Thoracic aorta (tissue), 2 donors: ENCODE measurements at regions not wholly inside any gene's neighbourhood (a gene's known extent, or its start where the extent isn't known, plus 50 kb on each side); places are given as distances from the start of the nearest gene placed in this dataset.
"Not testable (repeated sequence)": the region's sequence is repeated elsewhere in the genome, so short reads cannot be mapped to it uniquely, and the experiment has no call there.

ENCODE experiments used
- ATAC-seq: fragments of 150-250 bp; one replicate; pipeline ENCODE4 v1.8.0; 2017; ENCODE audit warnings: low read depth; ENCODE audit not compliant: insufficient number of reproducible peaks, low FRiP score
- DNase-seq: peaks from one replicate; pipeline ENCODE4 v3.0.0-alpha.2; 2020; ENCODE audit warnings: low spot score
- H3K27ac ChIP-seq, 2 donors: fragments of 200-600 bp; sonication (generic); 1 replicate in 1 of 2; 2 replicates in 1 of 2; pipeline ENCODE4 v1.5.1; 2016; ENCODE audit warnings: mild to moderate bottlenecking in 2 of 2, moderate library complexity in 2 of 2
- H3K27me3 ChIP-seq: fragments of 200-600 bp; sonication (generic); replicated peaks from 2 replicates; pipeline ENCODE4 v1.6.0; 2016; ENCODE audit warnings: mild to moderate bottlenecking; ENCODE audit not compliant: insufficient read depth
- H3K36me3 ChIP-seq: fragments of 200-600 bp; sonication (generic); one replicate; pipeline ENCODE4 v1.5.1; 2016
- H3K4me1 ChIP-seq, 2 donors: fragments of 200-600 bp; sonication (generic); 1 replicate in 1 of 2; 2 replicates in 1 of 2; pipeline versions ENCODE4 v1.5.1 to v1.6.0; 2016; ENCODE audit warnings: low read depth in 2 of 2, mild to moderate bottlenecking in 1 of 2; ENCODE audit not compliant: control insufficient read depth in 1 of 2
- H3K4me3 ChIP-seq: fragments of 200-600 bp; sonication (generic); 2 replicates; pipeline ENCODE4 v1.5.1; 2016; ENCODE audit warnings: mild to moderate bottlenecking
- H3K9me3 ChIP-seq: fragments of 200-600 bp; sonication (generic); 2 replicates; pipeline ENCODE4 v1.5.1; 2016
- TF ChIP-seq, protein P1 (sequence below): fragments of 200-600 bp; sonication (generic); IDR thresholded peaks from one replicate; pipeline ENCODE4 v1.5.1; 2019; ENCODE audit warnings: antibody characterized with exemption

DNA sequence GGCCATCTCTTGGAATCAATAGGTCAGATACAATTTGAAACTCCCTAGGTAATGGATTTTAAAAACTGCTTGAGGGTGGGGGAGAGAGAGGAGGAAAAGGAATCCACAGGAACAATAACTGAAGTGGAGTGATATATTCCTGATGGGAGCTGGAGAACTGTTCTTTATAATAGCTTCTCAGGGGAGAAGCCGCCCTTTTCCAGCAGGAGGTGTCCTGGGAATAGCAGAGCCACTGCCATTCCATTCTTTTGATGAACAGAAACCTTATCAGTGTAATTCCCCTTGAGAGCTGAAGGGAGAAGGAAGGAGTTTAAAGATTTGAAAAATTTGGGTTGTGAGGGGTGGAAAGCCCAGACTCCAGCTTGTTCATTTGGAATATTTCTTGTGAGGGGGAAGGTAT is 504.9 kb upstream of the DPH6 start:
- TF ChIP-seq, protein P1, sequence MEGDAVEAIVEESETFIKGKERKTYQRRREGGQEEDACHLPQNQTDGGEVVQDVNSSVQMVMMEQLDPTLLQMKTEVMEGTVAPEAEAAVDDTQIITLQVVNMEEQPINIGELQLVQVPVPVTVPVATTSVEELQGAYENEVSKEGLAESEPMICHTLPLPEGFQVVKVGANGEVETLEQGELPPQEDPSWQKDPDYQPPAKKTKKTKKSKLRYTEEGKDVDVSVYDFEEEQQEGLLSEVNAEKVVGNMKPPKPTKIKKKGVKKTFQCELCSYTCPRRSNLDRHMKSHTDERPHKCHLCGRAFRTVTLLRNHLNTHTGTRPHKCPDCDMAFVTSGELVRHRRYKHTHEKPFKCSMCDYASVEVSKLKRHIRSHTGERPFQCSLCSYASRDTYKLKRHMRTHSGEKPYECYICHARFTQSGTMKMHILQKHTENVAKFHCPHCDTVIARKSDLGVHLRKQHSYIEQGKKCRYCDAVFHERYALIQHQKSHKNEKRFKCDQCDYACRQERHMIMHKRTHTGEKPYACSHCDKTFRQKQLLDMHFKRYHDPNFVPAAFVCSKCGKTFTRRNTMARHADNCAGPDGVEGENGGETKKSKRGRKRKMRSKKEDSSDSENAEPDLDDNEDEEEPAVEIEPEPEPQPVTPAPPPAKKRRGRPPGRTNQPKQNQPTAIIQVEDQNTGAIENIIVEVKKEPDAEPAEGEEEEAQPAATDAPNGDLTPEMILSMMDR: no peak
- H3K27ac ChIP-seq: no peak overlapping the region
- no peak overlapping the region for H3K4me3 ChIP-seq
- H3K27me3 ChIP-seq: no peaks in the 10 kb centered on the region
- no peaks in the 10 kb centered on the region for H3K36me3 ChIP-seq
- H3K4me1 ChIP-seq: no peaks in the 10 kb centered on the region
- no peak for DNase-seq
- no peaks in the 10 kb centered on the region for H3K9me3 ChIP-seq
- ATAC-seq: no peak

GRCh38 chr15:36052641-36053040 is 506.7 kb upstream of the DPH6 start:
- H3K27ac ChIP-seq, H3K27me3 ChIP-seq, ATAC-seq, H3K9me3 ChIP-seq, H3K4me3 ChIP-seq, H3K4me1 ChIP-seq, H3K36me3 ChIP-seq, DNase-seq: not testable (repeated sequence)

GRCh38 chr15:36053746-36054145 is 507.8 kb upstream of the DPH6 start:
- Histone ChIP-seq H3K4me1 (no peaks in the 10 kb centered on the region), H3K27me3 (no peaks in the 10 kb centered on the region), H3K9me3 (no peaks in the 10 kb centered on the region), H3K36me3 (no peaks in the 10 kb centered on the region), H3K4me3 (no peak overlapping the region), H3K27ac (no peak overlapping the region)
- no peak for DNase-seq
- no peak for ATAC-seq
- TF ChIP-seq, protein P1: no peak

DNA sequence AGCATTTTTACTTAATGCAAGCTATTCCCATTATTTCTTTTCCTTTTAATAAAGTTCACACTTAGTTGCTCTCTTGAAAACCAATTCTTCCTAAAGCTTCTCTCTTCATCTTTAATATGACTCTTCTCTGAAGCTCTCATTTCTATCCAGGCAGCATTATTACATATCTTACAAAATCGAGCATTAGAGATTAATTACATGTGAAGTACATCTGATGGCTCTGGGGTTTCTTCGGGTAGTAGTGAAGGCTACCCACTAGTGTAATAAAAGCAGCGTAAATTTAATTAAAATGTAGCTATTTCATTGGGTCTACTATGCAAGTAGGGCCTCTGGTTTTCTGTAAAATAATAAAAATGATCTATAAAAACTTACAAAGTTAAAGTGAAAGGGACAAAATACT is 513.6 kb upstream of the DPH6 start:
- no peaks in the 10 kb centered on the region for H3K36me3 ChIP-seq
- ATAC-seq: no peak
- H3K27me3 ChIP-seq: no peaks in the 10 kb centered on the region
- H3K4me1 ChIP-seq: no peaks in the 10 kb centered on the region
- no peak overlapping the region for H3K4me3 ChIP-seq
- H3K27ac ChIP-seq: no peak overlapping the region
- TF ChIP-seq, protein P1: no peak
- DNase-seq: no peak
- no peaks in the 10 kb centered on the region for H3K9me3 ChIP-seq

DNA sequence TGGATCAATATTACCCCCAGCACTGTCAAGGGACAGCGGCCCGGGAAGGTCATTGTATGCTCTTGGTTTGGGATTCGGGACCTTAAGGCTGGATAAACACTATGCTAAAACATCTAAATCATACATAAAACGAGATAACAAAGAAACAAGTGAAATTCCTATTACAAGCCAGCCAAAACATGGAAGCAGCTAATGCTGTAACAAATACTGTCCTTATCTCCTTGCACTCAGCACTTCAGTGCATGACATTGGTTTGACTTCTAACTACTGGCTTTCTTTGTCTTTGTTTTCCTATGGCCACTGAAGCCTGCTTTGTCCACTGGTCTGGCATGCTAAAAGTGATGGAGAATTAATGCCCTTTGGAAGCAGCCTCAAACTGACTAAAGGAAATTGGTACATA is 516.4 kb upstream of the DPH6 start:
- no peaks in the 10 kb centered on the region for H3K9me3 ChIP-seq
- DNase-seq (no peak), ATAC-seq (no peak)
- H3K4me3 ChIP-seq: no peak overlapping the region
- no peak overlapping the region for H3K27ac ChIP-seq
- H3K36me3 ChIP-seq: no peaks in the 10 kb centered on the region
- no peaks in the 10 kb centered on the region for H3K4me1 ChIP-seq
- TF ChIP-seq, protein P1: no peak
- H3K27me3 ChIP-seq: no peaks in the 10 kb centered on the region

DNA sequence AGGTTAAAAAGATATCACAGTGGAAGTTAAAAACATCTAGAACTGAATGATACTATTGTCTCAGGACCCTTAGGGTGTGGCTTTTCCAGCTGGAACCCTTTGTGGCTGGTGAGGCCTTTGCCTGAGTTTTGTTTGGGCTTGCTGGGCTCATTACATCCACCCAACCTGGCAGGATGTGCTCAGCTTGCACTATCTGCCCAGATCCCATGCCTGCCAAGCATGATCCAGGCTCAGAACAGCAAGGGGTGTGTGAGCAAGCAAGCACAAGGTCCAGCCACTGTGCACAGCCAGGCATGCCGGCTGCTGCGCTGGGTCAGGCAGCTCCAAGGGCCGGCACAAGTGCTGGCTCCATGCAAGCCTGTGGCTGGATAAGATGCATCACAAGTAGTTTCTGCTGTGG is 512.7 kb upstream of the CDIN1 start:
- ATAC-seq (no peak), DNase-seq (no peak)
- no peak overlapping the region for H3K27ac ChIP-seq
- TF ChIP-seq, protein P1: no peak
- no peak overlapping the region for H3K4me3 ChIP-seq
- H3K27me3 ChIP-seq: no peaks in the 10 kb centered on the region
- H3K36me3 ChIP-seq: no peaks in the 10 kb centered on the region
- H3K9me3 ChIP-seq: no peaks in the 10 kb centered on the region
- H3K4me1 ChIP-seq: no peaks in the 10 kb centered on the region
